HepG2 (cell line): ENCODE measurements at regions not wholly inside any gene's neighbourhood (a gene's known extent, or its start where the extent isn't known, plus 50 kb on each side); places are given as distances from the start of the nearest gene placed in this dataset.
A peak's percentile ranks its signal among the peaks of the same experiment; 100 is the strongest.

Experiments used
- CBX2 ChIP-seq, 2 experiments: fragments of 200-600 bp in 1 of 2; sonication (generic); formaldehyde crosslinking in 1 of 2; IDR thresholded peaks; 2 replicates each; pipeline versions ENCODE4 v1.7.0 to v1.8.1; 2018 to 2022; ENCODE audit warnings: low read depth in 2 of 2, low read length in 1 of 2, mild to moderate bottlenecking in 1 of 2, missing genetic modification reagents in 1 of 2
- FOXO4 ChIP-seq: sonication (generic); formaldehyde crosslinking; conservative IDR thresholded peaks from 2 replicates; pipeline ENCODE4 v1.8.1; 2023; ENCODE audit warnings: missing genetic modification reagents
- MTERF4 ChIP-seq: sonication (generic); formaldehyde crosslinking; IDR thresholded peaks from 2 replicates; pipeline ENCODE4 v1.8.0; 2023; ENCODE audit warnings: mild to moderate bottlenecking, missing genetic modification reagents
- POGK ChIP-seq: sonication (generic); formaldehyde crosslinking; conservative IDR thresholded peaks from 2 replicates; pipeline ENCODE4 v1.8.0; 2022; ENCODE audit warnings: mild to moderate bottlenecking, moderate library complexity, missing genetic modification reagents
- REST ChIP-seq, 2 experiments: IDR thresholded peaks; 2 replicates each; pipeline ENCODE4 v1.6.1; 2011 to 2012; ENCODE audit warnings: low read length in 2 of 2, borderline replicate concordance in 1 of 2, low read depth in 1 of 2, mild to moderate bottlenecking in 1 of 2, moderate library complexity in 1 of 2
- TRAFD1 ChIP-seq: sonication (generic); formaldehyde crosslinking; IDR thresholded peaks from 2 replicates; pipeline ENCODE4 v1.5.1; 2020; ENCODE audit warnings: missing genetic modification reagents, mild to moderate bottlenecking, borderline replicate concordance
- ZBTB3 ChIP-seq: sonication (generic); formaldehyde crosslinking; IDR thresholded peaks from 2 replicates; pipeline ENCODE4 v1.4.0; 2020; ENCODE audit warnings: low read depth, mild to moderate bottlenecking, moderate library complexity, missing genetic modification reagents, borderline replicate concordance
- ZFP36L1 ChIP-seq: sonication (generic); formaldehyde crosslinking; IDR thresholded peaks from 2 replicates; pipeline ENCODE4 v1.8.0; 2022; ENCODE audit warnings: mild to moderate bottlenecking, missing genetic modification reagents, moderate library complexity
- ZNF496 ChIP-seq: sonication (generic); formaldehyde crosslinking; IDR thresholded peaks from 2 replicates; pipeline ENCODE4 v1.8.1; 2023; ENCODE audit warnings: mild to moderate bottlenecking, moderate library complexity, missing genetic modification reagents; ENCODE audit not compliant: insufficient replicate concordance
- ZNF687 ChIP-seq: sonication (generic); formaldehyde crosslinking; IDR thresholded peaks from 2 replicates; pipeline ENCODE4 v1.5.1; 2020; ENCODE audit warnings: mild to moderate bottlenecking, missing genetic modification reagents, moderate library complexity

GRCh38 chr20:50439539-50440453, 70.4 kb upstream of the PTPN1 start (continued):
- TF ChIP-seq ZFP36L1: 0 out of 2 replicates have a peak, but pooled peaks have one; percentile 17
- TF ChIP-seq ZNF687 (CRISPR knock-in tag): 0 out of 2 replicates have a peak, but pooled peaks have one; percentile 12
- no peak for TF ChIP-seq MTERF4 (CRISPR knock-in tag)
- TF ChIP-seq CBX2 (IDR thresholded peaks at IDR 0.05; ENCODE audit: low read depth, low read length): no peak
- no peak for TF ChIP-seq CBX2 (CRISPR knock-in tag; IDR thresholded peaks at IDR 0.05; ENCODE audit: low read depth)
- no peak for TF ChIP-seq FOXO4 (CRISPR knock-in tag)
- peak; percentile 49; the same call in 1 of the 2 replicates for TF ChIP-seq ZBTB3
- 0 out of 2 replicates have a peak, but pooled peaks have one; percentile 16 for TF ChIP-seq POGK (CRISPR knock-in tag)
- TF ChIP-seq ZNF496: no peak
- TF ChIP-seq REST (IDR thresholded peaks at IDR 0.05; ENCODE audit: borderline replicate concordance in 1 of 2, low read depth in 1 of 2, low read length in 2 of 2): no peak
- TF ChIP-seq TRAFD1 (CRISPR knock-in tag): 0 out of 2 replicates have a peak, but pooled peaks have one; percentile 26
